Anterior cingulate cortex (tissue), 58 donors: ENCODE measurements at regions not wholly inside any gene's neighbourhood (a gene's known extent, or its start where the extent isn't known, plus 50 kb on each side); places are given as distances from the start of the nearest gene placed in this dataset.
A peak's percentile ranks its signal among the peaks of the same experiment; 100 is the strongest.

Experiments
- DNase-seq, 58 donors: peaks; one replicate each; lab custom pipeline; 2025; lab: John Stamatoyannopoulos, UW

DNA sequence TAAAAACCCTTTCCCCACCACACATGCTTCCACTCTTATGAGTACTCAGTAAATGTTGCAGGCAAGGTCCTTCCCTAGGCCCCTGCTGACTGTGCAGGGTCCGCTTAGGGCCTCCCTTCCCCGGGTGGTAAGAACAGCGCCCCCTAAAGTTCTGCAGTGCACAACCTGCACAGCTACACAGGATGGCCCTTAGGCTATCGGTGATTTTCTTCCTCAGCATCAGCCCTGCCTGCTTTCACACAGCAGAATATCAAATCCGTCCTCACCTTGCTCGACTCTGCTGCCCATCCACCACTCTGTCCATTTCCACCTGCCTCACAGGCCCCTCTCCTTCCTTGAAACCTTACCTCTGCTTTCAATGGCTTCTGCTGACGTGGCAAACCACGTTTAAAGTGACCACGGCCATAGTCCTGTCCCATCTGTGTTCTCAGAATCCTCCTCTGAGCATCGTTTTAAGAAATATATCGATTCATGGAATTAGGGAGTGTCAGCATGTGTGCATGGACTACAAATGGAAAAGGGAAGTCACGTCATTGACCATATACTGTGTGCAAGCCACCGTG lies 51.4 kb upstream of the TMEM132E start:
- DNase-seq, result no peak

DNA sequence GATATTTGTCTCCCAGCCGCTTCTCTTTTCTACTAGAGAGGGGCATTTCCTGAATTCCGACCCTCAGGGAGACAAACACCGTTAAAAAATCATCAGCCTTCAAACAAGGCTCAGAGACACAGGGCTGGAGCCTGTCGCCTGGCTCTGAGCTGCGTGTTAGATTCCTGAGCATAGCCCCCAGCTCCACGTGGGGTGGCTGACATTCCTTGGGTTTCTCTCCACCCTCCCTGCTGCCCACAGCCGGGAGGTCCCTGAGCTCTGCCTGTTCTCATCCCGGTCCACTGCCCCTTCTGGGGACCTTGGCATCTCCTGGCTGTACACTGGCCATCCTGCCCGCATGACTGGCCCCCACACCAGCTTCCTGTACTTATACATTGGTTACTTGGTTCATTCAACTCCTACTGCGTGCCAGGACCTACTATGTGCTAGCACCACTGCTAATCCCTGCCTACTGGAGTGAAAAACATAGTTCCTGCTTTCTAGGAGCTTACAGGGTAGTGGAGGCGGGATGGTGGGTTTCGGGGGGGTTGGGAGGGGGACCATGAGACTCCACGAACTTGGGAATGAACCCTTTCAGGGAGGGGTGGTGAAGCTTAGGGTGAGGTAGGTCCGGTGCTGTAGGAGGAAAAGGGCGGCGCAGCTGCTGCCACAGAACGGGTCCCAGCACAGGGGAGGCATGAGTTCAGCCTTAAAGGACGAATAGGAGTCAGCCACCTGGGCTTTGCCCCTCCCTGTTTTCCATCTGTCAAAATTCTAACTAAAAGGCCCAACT lies 52.1 kb upstream of the TMEM132E start:
- DNase-seq, result no peak

DNA sequence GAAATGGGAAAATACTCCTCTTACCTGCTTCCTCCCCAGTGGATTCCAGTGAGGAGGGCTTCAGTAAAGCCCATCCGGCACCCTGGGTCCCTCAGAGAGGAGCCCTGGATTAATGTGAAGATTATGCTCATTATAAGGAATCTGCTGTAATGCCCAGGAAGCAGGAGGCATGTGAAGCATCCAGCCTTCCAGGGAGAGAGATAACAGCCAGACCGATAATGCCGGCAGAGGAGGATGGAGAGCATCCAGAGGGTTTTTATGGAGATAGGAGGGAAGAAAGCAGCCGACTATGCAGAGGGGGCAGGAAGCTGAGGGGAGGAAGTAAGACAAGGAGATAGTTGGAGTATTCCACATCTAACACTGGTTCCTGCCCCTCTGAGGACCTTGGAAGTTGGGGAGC lies 53.7 kb upstream of the TMEM132E start:
- DNase-seq, result no peak

DNA sequence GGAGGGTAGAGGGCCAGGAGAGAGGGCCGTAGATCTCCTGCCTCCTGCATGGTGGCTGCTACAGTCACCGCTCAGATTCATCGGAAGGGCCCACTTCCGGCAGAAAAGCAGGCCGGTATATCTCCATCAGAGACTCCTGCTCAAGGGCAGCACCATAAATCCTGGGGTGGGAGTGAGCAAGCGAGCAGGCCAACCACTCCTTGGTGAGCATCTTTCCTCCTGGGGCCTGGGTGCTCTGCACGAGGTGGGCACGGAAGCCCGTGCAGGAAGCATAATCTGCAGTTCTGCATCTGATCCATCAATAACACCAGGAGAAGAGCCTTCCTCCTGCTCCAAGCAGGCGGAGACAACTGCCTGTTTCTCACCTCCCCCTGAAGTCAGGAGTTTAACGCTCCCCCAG lies 57.4 kb upstream of the TMEM132E start:
- no peak for DNase-seq

DNA sequence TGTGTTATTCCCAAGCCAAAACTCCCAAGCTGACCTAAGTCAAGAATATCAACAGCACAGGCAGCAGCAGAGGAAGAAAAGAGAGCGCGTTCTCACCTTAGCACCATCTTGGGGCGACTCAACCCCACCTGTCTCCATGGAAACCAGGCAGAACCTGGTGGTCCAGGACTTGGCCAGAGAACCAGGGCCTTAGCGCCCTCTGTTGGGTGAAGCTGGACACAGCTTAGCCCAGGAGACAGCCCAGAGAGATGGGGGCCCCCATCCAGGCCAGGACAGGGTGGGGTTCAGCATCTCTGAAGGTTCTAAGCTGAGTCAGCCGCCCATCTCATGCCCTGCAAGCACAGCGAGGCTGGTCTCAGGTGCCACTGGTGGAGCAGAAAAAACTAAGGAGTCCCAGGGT lies 60.1 kb upstream of the TMEM132E start:
- no peak for DNase-seq

DNA sequence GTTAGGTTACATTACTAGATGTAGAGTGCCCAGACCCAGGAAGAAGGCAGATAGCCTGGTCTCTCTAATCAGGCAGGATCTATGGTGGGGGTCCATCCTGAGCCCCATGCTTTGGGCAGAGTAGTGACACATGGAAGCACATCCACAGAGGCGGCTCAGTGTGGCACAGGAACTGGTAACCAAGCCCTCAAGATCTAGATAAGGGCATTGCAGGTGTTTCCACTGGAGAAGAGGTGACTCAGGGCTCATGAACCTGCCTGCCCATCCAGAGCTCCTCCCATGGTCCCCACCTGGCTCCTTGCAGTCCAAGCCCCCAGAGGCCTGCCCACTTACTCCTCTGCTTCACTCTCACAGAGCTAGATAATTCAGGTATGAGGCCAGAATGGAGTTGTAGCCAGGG lies 62.0 kb upstream of the TMEM132E start:
- no peak for DNase-seq

DNA sequence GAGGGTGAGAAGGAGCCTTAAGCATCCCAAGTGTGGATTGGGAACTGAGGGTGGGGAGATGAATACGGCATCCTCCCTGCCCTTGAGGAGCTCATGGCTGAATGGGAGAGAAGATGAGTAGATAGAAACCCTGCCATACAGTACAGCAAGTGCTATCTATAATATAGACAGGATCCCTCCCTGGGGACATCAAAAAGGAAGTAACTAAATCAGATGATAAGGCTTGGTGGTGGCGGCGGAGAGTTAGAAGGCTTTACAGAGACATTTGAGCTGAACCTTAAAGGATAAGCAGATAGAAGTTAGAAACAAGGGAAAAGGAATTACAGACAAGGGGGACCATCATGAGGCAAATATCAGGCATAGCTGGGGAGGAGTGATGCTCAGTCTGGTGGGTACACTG lies 67.5 kb upstream of the TMEM132E start:
- DNase-seq, result no peak

DNA sequence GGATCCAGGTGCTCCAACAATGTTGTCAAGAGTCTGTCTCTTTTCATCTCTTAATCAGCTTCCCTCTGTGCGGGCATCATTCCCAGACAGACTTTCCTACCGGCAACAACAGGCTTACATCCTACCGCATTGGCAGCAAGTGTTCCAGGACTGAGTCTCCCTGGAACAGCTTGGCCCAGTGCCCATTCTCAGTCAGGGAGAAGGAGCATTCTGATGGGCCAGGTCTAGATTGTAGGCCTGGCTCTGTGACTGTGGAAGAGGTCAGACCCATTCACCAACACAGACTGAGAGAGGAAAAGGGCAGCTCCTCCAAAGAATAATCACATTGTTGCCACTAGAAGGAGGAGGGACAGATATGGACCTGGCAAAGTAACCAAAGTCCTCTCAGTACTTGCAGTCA lies 68.1 kb upstream of the TMEM132E start:
- peak in 3 of 58 donors; percentile 2 to 5 (median 4) for DNase-seq

DNA sequence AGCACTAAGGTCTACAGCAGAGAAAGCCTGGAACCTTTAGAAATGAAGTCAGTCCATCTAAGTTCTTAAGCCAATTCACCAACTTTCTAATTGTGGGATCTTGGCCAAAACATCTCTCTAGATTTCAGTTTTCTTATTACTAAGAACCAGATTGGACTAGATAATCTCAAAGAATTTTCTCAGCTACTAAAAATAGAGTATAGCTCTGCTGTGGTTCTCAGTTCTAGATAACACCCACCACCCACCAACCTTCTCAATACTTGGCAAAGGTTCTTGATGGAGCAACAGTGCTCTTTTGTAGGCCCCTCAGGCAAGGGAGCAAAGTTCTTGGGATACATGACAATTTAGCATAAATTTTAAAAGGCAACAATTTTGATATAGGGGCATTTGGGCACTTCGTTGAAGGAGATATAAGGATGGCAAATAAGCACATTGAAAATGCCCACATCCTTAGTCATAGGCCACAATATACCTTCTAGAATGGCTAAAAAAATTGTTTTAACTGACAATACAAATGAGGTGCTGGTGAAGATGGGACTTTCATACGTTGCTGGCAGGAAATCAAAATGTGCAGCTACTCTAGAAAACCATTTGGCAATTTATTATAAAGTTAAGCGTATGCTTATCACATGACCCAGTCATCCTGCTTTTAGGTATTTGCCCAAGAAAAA lies 74.4 kb upstream of the TMEM132E start:
- no peak for DNase-seq

DNA sequence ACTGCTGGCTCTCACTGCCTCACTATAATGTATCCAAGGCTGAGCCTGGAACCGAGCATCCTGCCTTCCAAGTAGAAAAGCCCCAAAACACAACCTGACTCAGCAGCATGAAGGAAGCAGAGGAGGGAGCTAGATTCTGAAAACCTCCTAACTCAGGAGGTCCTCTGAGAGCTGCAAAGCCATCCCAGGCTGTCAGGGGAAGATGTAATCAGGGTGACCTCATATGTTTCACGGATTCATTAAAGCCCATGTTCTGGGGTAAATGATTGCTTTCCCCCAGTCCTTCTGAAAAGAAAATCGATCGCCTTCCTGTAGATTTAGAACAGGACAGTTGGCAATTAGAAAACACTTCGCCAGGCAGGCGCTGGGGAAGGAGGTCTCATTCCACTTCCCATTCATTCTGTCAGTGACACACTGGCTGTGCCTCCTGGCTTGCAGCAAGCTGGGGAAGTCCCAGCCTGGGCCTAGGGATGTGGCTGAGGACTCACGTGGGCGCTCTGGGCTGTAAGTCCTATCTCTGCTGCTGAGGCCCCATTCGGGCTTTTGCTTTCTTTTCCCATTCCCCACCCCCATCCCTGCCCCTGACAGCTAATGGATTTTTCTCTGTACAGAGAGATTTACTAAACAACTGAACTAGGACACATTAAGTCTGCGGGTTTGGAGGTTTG lies 75.7 kb upstream of the TMEM132E start:
- peak in 32 of 58 donors; percentile 2 to 38 (median 16) for DNase-seq

DNA sequence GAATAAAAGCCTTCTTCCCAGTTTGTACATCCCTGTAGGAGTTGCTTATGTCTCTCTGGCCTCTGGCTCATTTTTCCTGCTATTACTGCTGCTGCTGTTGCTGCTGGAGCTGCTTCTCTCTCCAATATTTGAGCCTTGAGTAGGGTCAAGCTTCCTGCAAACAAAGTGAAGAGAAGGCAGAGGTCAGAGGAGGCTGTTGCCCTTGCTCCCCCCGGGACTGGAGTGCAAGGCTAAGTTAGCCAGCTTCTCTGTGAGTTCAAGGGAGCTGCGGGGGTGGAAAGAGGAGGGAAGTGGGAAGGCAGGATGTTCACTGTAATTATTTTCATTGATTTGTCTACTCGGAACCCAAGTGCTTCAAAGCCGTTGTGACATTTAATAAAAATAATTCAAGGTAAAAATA lies 77.0 kb upstream of the TMEM132E start:
- DNase-seq, result no peak

DNA sequence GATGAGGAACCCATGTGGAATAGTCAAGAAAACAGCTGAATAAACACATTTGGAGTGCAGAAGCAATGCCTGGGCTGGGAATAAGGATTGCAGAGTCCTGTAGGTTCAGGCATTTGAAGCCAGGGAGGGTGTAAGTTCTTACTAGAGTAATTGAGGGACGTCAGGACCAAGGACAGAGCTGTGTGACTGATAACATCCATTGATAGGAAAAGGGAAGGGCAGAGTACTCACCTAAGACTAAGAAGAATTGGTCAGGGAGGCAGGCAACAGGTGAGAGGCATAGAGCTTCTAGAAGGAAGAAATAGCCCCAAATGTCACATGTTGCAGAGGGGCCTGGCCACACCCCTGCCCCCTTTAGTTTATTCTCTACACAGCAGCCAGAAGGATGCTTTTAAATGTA lies 79.8 kb upstream of the TMEM132E start:
- DNase-seq, result no peak

DNA sequence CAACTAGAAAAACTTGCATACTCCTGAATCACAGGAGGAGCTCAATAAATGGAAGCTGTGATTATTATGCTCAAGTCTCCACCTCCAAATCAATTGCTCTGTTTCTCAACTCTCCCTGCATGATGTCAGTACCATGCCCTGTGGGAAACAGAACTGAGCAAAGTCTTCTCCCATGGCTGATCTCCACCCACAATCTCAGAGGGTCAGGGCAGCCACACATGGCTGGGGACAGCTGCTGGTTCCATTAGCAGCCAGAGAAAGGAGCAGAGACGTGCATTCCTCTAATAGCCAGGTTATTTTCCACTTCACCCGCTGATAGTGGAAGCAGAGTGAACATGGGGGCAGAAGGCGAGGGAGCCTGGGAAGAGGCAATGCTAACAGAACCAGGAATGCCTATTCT lies 85.5 kb upstream of the TMEM132E start:
- DNase-seq, result no peak

DNA sequence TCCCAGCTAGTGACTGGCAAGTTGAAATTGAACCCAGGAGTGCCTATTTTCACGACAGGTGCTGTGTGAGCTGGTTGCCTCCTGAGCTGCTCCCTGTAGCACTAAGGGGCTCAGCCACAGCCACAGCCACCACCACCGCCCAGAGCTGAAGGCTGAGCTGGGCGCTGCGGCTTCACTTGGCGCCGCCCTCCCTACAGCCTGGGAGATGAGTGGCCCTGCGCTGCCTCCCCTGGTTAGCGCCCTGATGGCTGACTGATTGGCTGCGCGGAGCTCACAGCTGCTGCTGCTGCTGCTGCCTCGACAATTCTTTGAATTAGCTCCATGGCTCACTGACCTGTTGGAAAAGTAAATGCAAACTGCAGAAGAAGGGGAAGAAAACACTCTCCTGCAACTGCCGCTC lies 91.8 kb upstream of the TMEM132E start:
- DNase-seq, result no peak

DNA sequence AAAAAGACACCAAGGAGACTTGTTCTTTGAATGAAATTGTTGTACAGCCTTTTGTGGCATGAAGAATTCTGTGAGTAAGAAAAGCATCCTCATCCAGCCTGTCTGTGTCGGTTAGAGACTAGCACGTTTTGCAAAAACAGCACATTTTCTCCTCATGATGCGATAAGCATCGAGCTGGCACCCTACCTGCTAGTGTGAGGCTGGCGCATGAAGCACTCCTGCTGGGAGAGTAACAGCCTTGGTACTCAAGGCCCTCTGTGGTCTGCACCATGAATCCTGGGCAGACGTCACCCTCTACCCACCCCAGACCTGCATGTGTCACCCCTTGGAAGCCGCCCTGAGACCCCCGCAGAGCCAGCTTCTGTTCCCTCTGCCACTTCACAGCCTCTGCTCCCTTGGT lies 92.6 kb upstream of the TMEM132E start:
- DNase-seq, result no peak

DNA sequence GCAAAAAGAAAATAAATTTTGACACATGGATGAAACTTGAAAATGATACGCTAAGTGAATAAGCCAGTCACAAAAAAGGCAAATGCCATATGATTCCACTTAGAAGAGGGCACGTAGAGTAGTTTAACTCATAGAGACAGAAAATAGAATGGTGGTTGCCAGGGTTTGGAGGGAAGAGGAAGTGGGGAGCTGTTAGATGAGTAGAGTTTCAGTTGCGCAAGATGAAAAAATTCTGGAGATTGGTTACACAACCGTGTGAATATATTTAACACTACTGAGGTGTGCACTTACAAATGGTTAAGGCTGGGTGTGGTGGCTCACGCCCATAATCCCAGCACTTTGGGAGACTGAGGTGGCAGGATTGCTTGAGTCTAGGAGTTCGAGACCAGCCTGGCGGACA lies 93.4 kb upstream of the TMEM132E start:
- DNase-seq, result no peak

DNA sequence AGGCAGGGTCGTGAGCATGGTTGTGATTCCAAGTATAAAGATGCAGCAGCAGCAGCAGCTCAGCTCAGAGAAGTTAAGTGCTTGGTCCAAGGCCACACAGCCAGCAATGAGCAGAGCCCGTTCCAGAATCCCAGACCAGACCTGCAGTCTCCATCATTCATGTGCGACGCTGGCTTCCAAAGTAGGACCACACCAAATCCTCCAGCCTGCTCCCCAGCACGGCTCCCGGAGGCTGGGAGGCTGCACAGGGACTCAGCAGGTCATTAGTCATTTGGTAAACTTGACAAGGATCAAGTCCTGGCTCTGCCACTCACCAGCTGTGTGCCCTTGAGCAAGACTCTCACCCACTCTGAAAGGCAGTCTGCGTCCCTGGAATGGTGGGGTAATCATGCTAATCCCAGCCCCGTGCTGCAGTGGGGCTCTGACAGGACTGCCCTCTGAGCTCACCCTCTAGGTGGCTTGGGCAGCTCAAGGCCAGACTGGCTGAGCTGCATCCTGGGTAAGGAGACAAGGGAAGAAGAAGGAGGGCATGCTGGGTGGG lies 95.1 kb upstream of the TMEM132E start:
- DNase-seq, result no peak

DNA sequence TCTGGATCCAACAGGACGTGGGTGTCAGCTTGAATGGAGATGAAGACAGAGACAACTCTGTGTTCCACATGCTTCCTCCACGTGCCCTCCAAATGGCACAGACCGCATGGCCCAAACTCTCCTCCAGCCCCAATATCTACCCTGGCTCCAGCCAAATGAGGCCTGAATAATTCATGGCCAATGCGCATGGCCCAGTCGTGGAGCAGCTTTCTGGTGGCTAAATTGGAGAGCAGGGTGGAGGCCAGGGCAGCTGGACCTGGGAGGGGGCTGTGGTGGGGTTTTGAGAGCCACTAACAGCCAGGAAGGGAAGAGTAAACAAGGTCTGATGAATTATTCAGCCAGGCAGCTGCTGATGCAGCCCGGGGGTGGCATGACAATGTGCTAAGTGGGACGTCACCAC lies 96.7 kb upstream of the TMEM132E start:
- DNase-seq, result peak in 3 of 58 donors; percentile 4 to 11 (median 4)

DNA sequence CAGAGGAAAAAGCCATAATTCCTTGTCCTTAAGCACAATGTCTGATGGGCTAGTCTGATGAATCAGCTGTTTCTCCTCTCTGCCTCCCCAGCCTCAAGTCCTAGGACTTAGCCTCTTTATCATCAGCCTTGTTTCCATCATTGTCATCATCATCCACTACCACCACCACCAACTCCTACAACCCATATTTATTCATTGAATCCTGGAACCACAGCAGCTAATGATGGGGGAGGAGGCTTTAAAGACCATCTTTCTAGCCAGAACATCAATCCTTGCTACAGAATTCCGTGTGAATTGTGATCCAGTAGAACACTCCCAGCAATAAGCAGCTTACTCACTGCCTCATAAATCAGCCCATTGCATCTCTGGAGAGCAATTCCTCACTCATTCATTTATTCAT lies 97.6 kb upstream of the TMEM132E start:
- DNase-seq, result no peak

DNA sequence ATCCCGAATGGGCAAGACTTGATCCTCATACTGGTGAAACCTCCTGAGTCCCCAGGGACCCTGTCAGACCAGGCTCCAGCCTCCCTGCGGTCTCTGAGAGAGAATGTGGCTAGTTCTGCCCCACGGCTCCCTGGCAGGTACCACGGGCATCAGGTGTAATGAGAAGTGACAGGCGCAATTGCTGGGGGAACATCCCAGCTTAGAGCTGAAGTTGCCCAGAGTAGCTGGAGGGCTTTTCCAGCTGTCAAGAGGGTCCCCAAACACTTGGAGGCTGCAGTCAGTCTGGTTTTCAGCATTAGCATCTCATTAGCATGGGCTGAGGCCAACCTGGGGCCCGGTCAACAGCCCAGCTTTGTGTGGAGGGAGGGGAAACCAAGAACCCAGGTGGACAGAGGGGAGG lies 100.0 kb upstream of the TMEM132E start:
- DNase-seq, result no peak

DNA sequence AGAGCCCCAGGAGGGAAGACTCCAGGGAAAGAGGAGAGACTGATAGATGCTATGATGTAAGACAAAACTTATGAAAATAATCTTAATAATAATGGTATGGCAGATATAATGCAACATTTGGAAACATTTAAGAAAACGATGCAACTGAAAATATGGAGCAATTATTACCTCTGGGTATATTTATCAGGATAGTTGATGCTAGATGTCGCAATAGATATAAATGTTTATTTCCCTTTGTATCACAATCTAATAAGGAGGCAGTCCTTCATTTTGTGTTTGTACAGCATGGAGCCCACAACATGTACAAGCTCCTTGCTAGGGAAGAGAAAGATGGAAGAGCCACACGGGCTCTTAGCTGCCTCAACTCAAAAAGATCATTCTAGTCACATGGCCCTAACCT lies 101.1 kb upstream of the TMEM132E start:
- DNase-seq, result no peak
